SK-N-MC (cell line): ENCODE measurements at regions not wholly inside any gene's neighbourhood (a gene's known extent, or its start where the extent isn't known, plus 50 kb on each side); places are given as distances from the start of the nearest gene placed in this dataset.

Experiments used
- EZH2 ChIP-seq: fragments of 200-600 bp; sonication (generic); IDR thresholded peaks from one replicate; pipeline ENCODE4 v1.6.1; 2017; ENCODE audit warnings: antibody characterized with exemption
- POLR2AphosphoS5 ChIP-seq: IDR thresholded peaks from 2 replicates; pipeline ENCODE4 v1.6.1; 2012; ENCODE audit warnings: mild to moderate bottlenecking, low read depth, low read length, borderline replicate concordance

- TF ChIP-seq EZH2 (no peak), POLR2AphosphoS5 (no peak)
Measured at GRCh38 chr21:20266441-20266710, 731.8 kb upstream of the NCAM2 start.
